Nephron (organoid): ENCODE measurements at regions not wholly inside any gene's neighbourhood (a gene's known extent, or its start where the extent isn't known, plus 50 kb on each side); places are given as distances from the start of the nearest gene placed in this dataset.

Experiments used
- H3K27ac Mint-ChIP-seq, 3 experiments: 2 replicates each; pipeline ENCODE4 v1.8.0; 2020; ENCODE audit warnings: mixed read lengths in 3 of 3, mild to moderate bottlenecking in 2 of 3, moderate library complexity in 1 of 3
- H3K27me3 Mint-ChIP-seq: 2 replicates; pipeline ENCODE4 v1.8.0; 2021; ENCODE audit warnings: low read depth, mild to moderate bottlenecking, moderate library complexity, mixed read lengths
- H3K36me3 Mint-ChIP-seq: 2 replicates; pipeline ENCODE4 v1.8.0; 2020; ENCODE audit warnings: low read depth, mixed read lengths
- H3K4me1 Mint-ChIP-seq: 2 replicates; pipeline ENCODE4 v1.8.0; 2020; ENCODE audit warnings: mixed read lengths
- H3K4me3 Mint-ChIP-seq, 3 experiments: 2 replicates each; pipeline ENCODE4 v1.8.0; 2020; ENCODE audit warnings: mild to moderate bottlenecking in 3 of 3, mixed read lengths in 3 of 3, moderate library complexity in 2 of 3
- H3K9me3 Mint-ChIP-seq: 2 replicates; pipeline ENCODE4 v1.8.0; 2020; ENCODE audit warnings: mixed read lengths
- TF ChIP-seq, protein P1 (sequence below), 3 experiments: fragments of 200-600 bp; sonication (generic); IDR thresholded peaks; one replicate each; pipeline ENCODE4 v1.5.0; 2021; ENCODE audit warnings: antibody characterized with exemption in 3 of 3; ENCODE audit not compliant: unreplicated experiment in 3 of 3

DNA sequence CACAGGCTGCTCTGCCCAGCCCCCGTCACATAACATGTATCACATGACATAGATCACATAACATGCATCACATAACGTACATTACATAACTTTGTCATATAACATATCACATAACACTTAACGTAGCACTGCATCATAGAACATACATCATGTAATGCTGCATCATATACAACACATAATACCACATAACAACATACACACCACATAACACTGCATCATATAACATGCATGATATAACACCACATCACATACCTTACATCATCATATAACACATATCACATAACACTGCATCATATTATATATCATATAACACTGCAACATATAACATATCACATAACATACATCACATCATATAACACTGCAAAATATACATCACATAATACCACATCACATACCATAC lies 83.8 kb downstream of the AXIN2 start:
- Mint-ChIP-seq H3K27ac (no peak overlapping the region), H3K9me3 (no peaks in the 10 kb centered on the region), H3K36me3 (no peaks in the 10 kb centered on the region), H3K4me1 (peaks cover 14% of the 10 kb centered on the region), H3K27me3 (peaks cover 12% of the 10 kb centered on the region), H3K4me3 (no peak overlapping the region)
- TF ChIP-seq, protein P1, sequence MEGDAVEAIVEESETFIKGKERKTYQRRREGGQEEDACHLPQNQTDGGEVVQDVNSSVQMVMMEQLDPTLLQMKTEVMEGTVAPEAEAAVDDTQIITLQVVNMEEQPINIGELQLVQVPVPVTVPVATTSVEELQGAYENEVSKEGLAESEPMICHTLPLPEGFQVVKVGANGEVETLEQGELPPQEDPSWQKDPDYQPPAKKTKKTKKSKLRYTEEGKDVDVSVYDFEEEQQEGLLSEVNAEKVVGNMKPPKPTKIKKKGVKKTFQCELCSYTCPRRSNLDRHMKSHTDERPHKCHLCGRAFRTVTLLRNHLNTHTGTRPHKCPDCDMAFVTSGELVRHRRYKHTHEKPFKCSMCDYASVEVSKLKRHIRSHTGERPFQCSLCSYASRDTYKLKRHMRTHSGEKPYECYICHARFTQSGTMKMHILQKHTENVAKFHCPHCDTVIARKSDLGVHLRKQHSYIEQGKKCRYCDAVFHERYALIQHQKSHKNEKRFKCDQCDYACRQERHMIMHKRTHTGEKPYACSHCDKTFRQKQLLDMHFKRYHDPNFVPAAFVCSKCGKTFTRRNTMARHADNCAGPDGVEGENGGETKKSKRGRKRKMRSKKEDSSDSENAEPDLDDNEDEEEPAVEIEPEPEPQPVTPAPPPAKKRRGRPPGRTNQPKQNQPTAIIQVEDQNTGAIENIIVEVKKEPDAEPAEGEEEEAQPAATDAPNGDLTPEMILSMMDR (IDR thresholded peaks at IDR 0.05; ENCODE audit: unreplicated experiment in 3 of 3): no peak

DNA sequence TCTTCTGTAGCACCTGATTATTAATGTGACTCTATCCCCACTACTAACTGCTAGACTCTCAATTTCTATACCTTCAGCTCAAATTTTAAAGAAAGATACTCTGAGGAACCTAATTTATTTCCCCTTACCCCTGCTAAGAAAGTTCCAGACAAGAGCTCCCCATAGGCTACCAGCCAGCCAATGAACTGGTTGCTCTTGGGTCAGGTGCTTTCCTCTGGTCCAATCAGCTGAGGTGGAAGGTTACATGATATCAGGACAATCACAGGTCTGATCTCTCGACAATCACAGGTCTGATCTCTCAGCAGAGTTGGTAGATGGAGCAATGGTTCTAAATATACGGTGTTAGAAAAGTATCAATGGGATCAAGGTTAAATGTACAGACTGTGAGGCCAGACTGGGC lies 86.8 kb downstream of the AXIN2 start:
- peaks cover 25% of the 10 kb centered on the region for H3K4me1 Mint-ChIP-seq
- no peak overlapping the region for H3K27ac Mint-ChIP-seq
- H3K4me3 Mint-ChIP-seq: no peak overlapping the region
- no peaks in the 10 kb centered on the region for H3K9me3 Mint-ChIP-seq
- peaks cover 18% of the 10 kb centered on the region for H3K27me3 Mint-ChIP-seq
- TF ChIP-seq, protein P1 (IDR thresholded peaks at IDR 0.05; ENCODE audit: unreplicated experiment in 3 of 3): no peak
- no peaks in the 10 kb centered on the region for H3K36me3 Mint-ChIP-seq

DNA sequence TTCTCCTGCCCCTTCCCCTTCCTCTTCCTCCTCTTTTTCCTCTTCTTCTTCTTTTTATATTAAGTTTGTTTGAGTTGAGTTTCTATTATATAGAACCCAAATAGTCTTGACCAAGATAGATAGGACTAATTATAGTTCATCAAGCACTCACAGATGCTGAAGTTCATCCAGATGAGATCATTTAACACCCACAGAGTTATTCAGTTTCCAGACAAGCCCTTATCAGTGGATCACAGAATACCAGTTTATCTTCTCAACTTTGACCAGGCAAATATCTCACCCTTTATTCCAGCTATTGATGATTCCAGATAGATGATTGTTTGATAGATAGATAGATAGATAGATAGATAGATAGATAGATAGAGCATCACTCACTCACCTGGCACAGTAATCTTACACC lies 87.5 kb downstream of the AXIN2 start:
- H3K4me3 Mint-ChIP-seq: no peak overlapping the region
- TF ChIP-seq, protein P1 (IDR thresholded peaks at IDR 0.05; ENCODE audit: unreplicated experiment in 3 of 3): no peak
- H3K36me3 Mint-ChIP-seq: no peaks in the 10 kb centered on the region
- H3K9me3 Mint-ChIP-seq: no peaks in the 10 kb centered on the region
- peaks cover 18% of the 10 kb centered on the region for H3K27me3 Mint-ChIP-seq
- no peak overlapping the region for H3K27ac Mint-ChIP-seq
- H3K4me1 Mint-ChIP-seq: peaks cover 25% of the 10 kb centered on the region

DNA sequence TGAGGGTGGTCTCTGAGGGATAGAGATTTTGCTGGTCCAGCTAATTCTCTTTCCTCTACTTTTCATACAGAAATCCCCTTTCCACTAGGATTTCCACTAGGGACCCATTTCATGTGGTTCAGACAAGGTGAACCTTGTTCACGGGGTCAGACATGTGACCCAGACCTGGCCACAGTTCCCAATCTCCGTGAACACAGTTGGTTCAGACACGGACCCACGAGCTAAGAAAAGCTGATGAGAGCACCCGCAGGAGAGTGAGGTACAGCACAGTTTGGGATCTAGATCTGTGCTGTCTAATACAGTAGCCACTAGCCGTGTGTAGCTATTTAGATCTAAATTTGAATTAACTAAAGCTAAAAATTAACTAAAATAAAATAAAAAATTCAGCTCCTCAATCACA lies 88.1 kb downstream of the AXIN2 start:
- Mint-ChIP-seq H3K4me3 (no peak overlapping the region), H3K27ac (no peak overlapping the region), H3K27me3 (peaks cover 18% of the 10 kb centered on the region)

DNA sequence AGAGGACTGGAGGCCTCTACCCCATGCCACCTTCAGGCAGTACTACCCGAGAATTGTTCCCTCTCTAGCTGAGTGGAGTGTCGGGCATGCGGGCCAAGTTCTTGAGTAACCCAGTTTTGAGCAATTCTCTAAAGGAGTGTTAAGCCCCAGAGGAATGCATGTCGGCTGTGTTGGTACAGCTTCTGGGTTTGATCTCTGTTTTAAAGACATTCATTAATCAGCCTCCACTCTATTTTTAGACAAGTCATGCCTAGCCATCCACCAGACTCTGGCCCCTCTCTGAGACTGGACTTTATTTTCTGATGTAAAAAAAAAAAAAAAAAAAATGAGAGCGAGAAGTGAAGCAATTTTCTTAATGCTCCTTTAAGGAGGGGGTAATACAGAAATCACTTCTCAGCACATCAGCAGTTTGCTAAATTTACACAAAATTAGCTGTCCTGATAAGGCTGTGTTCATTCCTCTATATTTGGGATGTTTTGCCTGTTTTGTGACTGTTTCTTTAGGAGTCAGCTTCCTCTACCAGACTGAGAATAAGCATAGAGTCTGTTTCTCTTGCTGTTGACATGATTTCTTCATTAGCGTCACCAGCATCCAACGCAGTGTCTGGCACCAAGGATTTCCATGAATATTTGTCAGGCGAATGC lies 88.7 kb downstream of the AXIN2 start:
- TF ChIP-seq, protein P1 (IDR thresholded peaks at IDR 0.05; ENCODE audit: unreplicated experiment in 3 of 3): no peak
- no peaks in the 10 kb centered on the region for H3K9me3 Mint-ChIP-seq
- H3K27me3 Mint-ChIP-seq: peaks cover 18% of the 10 kb centered on the region
- peaks cover 25% of the 10 kb centered on the region for H3K4me1 Mint-ChIP-seq
- no peak overlapping the region for H3K4me3 Mint-ChIP-seq
- no peak overlapping the region for H3K27ac Mint-ChIP-seq
- no peaks in the 10 kb centered on the region for H3K36me3 Mint-ChIP-seq

More for the DNA sequence above, 88.1 kb downstream of the AXIN2 start:
- Mint-ChIP-seq H3K36me3 (no peaks in the 10 kb centered on the region), H3K9me3 (no peaks in the 10 kb centered on the region), H3K4me1 (peaks cover 25% of the 10 kb centered on the region)
- TF ChIP-seq, protein P1 (IDR thresholded peaks at IDR 0.05; ENCODE audit: unreplicated experiment in 3 of 3): no peak

DNA sequence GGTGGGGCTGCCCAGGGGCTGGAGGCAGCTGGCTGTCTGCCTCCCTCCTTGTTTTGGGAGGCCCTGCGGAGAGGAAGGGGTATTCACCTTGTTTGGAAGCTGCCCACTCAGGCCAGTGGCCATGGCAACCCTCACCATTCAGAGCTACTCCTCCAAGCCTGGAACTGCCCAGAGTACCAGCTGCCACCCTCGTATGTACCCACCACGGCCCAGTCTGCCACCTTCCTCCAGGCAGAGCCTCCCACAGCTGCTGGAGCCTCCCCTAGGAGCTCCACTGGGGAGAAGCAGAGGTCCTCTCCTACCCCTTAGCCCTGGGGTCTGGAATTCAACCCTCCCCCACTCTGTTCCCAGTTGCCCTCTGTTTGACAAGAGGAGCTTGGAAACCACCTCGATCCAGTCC lies 90.7 kb downstream of the AXIN2 start:
- TF ChIP-seq, protein P1 (IDR thresholded peaks at IDR 0.05; ENCODE audit: unreplicated experiment in 3 of 3): no peak
- Mint-ChIP-seq H3K36me3 (no peaks in the 10 kb centered on the region), H3K9me3 (no peaks in the 10 kb centered on the region), H3K4me3 (no peak overlapping the region), H3K4me1 (peaks cover 25% of the 10 kb centered on the region), H3K27ac (no peak overlapping the region), H3K27me3 (peaks cover 18% of the 10 kb centered on the region)
